HG02981 (cell line): ENCODE measurements at regions not wholly inside any gene's neighbourhood (a gene's known extent, or its start where the extent isn't known, plus 50 kb on each side); places are given as distances from the start of the nearest gene placed in this dataset.

Source experiments
- ATAC-seq: cut with Tn5 transposase; IDR thresholded peaks from one replicate; pipeline ENCODE4 v1.9.1; 2021; ENCODE audit warnings: mild to moderate bottlenecking, moderate library complexity; ENCODE audit not compliant: unreplicated experiment

DNA sequence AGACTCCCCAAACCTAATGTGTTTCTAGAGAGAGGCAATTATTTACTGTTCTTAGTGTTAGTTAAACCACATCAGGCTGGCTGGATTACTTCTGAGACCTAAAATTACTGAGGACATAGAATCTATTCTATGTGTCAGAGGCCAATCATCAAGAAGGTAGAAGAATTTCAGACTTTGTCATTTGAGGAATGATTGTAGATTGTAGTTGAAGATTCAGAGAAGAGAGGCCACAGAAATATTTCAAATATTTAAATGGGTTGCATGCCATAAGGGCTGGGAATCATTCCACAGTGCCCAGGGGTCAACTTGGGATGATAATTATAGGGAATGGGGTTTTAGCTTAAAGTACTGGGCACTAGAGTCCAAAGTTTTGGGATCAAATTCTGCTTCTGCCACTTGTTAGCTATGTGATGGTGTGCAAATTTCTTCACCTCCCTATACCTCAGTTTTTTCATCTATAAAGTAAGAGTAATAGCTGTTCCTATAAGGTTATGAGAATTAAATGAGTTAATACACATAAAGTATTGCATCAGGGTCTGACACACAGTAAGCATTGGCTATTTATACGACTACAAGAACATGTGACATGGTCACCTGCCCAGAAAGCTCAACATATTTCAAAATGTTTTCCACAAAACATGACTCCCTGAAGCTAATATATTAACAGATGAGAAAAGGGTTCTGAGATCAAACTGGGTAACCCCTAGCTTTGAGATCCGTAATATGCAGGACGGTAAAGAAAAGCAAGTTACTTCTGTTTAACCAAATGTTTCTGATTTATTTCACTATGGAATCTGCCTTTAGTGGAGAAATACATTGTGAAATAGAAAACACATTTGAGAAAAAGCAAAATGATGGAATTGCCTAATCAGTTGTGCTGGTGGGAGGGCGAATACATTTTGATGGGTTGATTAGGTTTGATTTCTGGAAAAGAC lies 69.7 kb upstream of the SPAG17 start:
- no peak for ATAC-seq

DNA sequence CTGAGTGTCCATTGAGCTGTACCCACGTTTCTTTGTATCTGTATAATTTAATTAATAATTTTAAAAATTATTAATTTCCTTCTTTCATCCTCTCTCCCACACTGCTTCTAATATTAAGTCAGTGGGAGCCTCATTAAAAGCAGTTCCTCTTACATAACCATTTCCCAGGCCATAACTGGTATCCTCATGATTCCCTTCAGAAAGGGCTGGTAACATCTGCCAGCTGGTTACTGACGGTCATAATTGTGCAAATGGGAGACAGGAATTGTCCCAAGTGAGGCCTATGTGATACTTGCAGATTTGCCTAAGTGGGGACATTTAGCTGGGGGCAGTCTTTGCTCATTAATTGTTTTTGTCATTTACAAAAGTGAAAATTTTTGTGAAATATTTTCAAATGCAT lies 69.0 kb upstream of the SPAG17 start:
- ATAC-seq, result no peak

DNA sequence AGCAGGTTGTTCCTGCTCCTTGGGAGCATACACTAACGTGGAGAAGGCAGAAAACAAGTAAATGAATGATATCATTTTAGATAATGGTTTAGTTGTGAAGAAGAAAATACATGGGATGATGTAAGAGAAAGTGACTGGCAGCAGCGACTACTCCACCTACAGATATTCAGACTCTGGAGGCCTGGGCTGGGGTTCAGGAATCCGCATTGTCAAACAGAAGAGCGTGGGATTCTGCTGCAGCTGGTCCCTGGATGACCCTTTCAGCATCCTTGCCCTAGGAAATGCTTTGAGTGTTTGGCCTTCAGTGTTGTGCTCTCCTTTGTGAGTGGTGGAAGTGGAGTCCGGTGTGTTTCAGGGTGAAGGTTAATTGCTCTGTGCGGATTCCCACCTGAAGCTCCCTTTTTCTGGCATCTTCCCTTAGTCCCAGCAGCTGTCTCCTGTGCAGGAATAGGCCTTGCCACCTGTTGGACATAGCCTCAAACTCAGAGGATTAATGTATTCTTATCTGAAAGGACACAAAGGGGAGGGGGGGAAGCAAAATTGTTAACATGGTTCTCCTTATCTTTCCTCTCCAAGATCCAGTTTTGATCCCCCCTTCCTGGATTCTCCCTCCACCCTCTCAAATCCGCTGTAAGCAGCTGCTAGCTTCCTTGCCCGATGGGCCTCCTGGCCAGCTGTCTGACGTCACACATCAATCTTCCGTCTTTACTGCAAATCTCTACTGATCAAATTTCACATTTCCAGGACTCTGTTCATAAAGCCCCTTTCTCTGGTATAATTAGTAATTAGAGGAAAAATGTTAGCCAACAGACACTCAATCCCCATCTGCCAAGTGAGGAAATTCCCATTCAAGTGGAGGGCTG lies 68.3 kb upstream of the SPAG17 start:
- ATAC-seq, result no peak

DNA sequence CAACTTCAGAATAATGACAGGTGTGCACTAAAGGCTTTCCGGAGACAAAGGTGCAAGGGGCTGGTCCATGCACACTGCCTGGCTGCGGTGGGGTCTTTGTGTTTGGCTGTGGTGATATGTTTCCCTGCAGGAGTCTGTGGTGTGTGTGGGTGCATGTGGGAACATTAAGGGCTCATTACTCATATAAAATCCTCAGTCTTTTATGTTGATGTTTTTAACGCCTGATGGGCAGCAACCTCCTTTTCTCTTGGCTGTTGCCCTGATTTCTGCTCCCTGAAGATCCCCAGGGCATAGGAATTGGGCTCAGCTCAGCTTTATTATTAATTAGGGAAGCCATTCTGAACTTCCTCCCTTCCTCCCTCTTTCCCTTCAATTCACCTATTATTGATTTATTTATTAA lies 67.6 kb upstream of the SPAG17 start:
- ATAC-seq, result no peak

DNA sequence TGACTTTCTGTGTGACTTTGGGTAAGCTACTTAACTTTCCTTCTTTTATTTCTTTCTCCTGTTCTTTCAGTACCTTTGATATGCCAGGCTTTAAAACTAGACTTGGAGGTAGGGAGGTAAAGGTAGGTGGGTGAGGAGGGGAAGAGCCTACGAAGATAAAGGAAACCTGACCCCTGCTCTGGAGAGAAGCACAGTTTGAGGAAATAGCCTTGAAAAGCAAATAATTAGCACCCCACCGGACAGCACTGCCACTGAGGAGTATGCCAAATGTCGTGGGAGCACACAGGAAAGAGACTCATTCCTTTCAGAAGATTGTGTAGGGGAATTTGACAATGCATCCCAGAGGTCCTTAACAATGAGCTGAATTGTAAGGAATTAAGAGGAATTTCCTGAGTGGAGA lies 65.2 kb upstream of the SPAG17 start:
- no peak for ATAC-seq

DNA sequence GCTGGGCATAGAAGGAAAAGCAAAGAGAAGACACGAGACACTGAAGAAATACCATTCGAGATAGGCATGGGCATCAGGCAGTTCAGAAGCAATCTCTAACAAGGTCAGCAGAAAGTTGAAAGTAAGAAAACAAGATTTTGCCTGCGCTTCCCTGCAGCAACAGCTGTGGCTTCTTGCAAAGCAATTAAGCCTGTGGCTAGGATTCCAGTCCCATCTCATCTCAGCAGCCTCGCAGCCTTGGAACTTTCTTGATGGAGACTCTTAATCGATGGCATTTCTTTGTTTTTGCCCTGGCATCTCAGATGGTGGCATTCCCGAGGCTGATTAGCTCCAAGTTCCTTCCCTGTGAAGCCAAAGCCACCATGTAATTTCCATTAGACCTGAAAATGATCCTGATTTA lies 64.6 kb upstream of the SPAG17 start:
- no peak for ATAC-seq

DNA sequence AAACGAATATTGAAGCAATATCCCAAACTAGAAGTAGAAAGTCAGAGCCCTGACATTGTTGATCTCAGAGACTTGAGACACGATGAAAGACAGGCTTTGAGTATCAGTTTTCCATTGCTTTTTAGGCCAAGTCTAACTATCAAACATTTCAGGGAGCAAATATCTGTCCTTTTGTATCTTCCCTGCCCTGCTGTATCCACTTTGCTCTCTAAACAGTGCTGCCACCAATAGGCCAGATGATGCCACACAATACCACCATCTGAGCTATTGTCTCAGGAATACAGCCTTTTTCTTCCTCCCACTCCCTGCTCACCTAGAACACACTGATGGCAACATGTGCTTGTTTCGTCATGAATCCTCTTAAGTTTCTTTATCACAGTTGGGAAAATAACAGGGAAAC lies 62.6 kb upstream of the SPAG17 start:
- no peak for ATAC-seq

DNA sequence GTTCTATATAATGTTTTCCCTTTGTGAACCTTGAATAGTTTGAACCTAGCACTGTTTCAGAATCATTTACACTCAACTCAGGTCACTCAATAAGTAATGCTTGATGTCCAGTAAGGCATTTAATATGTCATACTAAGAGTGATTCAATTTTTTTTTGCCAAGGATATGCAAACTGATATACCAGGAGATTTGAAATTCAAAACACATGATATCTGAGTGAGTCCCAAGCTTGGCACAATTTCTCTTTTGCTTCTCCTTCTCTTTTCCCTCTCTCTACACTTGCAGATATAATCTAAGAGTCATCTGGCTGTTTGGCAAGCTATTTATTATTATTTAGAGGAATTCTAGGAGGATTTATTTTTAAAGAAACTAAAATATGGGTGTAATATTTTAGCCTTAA lies 61.6 kb upstream of the SPAG17 start:
- ATAC-seq, result no peak

DNA sequence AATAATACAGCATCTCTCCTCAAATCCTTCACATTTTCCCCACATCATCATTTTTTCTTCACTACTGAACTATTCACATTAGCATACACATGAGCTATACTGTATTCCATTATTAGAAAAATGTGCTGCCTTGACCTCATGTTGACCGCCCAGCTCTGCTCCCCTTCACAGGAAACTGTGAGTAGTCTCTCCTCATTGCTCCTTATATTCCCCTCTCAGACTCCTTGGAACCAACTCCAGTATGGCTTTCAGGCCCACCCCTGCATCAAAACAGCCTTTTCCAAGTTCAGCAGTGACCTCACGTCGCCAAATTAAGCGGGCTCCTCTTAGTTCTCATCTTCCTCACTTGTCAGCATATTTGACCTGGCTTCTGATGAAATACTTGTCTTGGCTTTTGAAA lies 59.2 kb upstream of the SPAG17 start:
- no peak for ATAC-seq

DNA sequence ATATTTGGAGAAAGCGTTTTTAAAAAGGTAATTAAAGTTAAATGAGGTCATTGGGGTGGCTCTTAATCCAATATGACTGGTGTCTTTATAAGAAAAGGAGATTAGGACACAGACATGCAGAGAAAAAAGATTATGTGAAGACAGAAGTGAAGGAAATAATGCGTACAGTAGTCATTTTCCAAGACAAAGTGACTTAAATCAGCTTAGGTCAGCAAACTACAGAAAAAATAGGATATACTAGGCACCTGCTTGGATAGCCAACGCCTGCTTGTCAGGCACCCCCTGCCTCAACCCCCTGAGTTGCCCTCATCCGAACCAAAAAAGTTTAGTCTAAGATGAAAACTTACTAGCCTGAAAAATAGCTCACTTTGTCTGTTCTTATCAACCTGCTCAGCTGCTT lies 58.2 kb upstream of the SPAG17 start:
- no peak for ATAC-seq
